ENCODE measurements at regions not wholly inside any gene's neighbourhood (a gene's known extent, or its start where the extent isn't known, plus 50 kb on each side); places are given as distances from the start of the nearest gene placed in this dataset.

GRCh38 chr13:90950160-90950559 lies 397.3 kb upstream of the MIR17HG start:
- DNase-seq (ENCODE audit: low spot score): no peak

- DNase-seq (ENCODE audit: low spot score): no peak
These were observed 395.8 kb upstream of the MIR17HG start for GRCh38 chr13:90951663-90952062.

- DNase-seq (ENCODE audit: low spot score): no peak
These were observed 395.2 kb upstream of the MIR17HG start for GRCh38 chr13:90952326-90952725.

- peak; percentile 59 for DNase-seq (ENCODE audit: low spot score)
These were observed 392.8 kb upstream of the MIR17HG start for GRCh38 chr13:90954605-90955195.

- DNase-seq (ENCODE audit: low spot score): no peak
These were observed 391.5 kb upstream of the MIR17HG start for GRCh38 chr13:90956031-90956430.

GRCh38 chr13:90958866-90959265 lies 388.6 kb upstream of the MIR17HG start:
- DNase-seq (ENCODE audit: low spot score): no peak

- peak; percentile 3 for DNase-seq (ENCODE audit: low spot score)
These were observed 379.2 kb upstream of the MIR17HG start for GRCh38 chr13:90968166-90968904.

GRCh38 chr13:90974249-90974975 lies 373.1 kb upstream of the MIR17HG start:
- no peak for DNase-seq (ENCODE audit: low spot score)

- no peak for DNase-seq (ENCODE audit: low spot score)
These were observed 368.4 kb upstream of the MIR17HG start for GRCh38 chr13:90979059-90979458.

- DNase-seq (ENCODE audit: low spot score): no peak
These were observed 362.7 kb upstream of the MIR17HG start for GRCh38 chr13:90984756-90985155.

- DNase-seq (ENCODE audit: low spot score): no peak
These were observed 352.5 kb upstream of the MIR17HG start for GRCh38 chr13:90995001-90995400.

- no peak for DNase-seq (ENCODE audit: low spot score)
These were observed 351.9 kb upstream of the MIR17HG start for GRCh38 chr13:90995614-90996013.

GRCh38 chr13:90997951-90998350 lies 349.5 kb upstream of the MIR17HG start:
- no peak for DNase-seq (ENCODE audit: low spot score)

GRCh38 chr13:90999401-90999800 lies 348.1 kb upstream of the MIR17HG start:
- no peak for DNase-seq (ENCODE audit: low spot score)

GRCh38 chr13:91001371-91001770 lies 346.1 kb upstream of the MIR17HG start:
- DNase-seq (ENCODE audit: low spot score): no peak

GRCh38 chr13:91014696-91015095 lies 332.8 kb upstream of the MIR17HG start:
- DNase-seq (ENCODE audit: low spot score): no peak

GRCh38 chr13:91017031-91017668 lies 330.3 kb upstream of the MIR17HG start:
- peak; percentile 23 for DNase-seq (ENCODE audit: low spot score)

GRCh38 chr13:91017669-91018053 lies 329.8 kb upstream of the MIR17HG start:
- DNase-seq (ENCODE audit: low spot score): no peak

- DNase-seq (ENCODE audit: low spot score): peak; percentile 73
These were observed 326.9 kb upstream of the MIR17HG start for GRCh38 chr13:91020461-91021034.

GRCh38 chr13:91024157-91024792 lies 323.2 kb upstream of the MIR17HG start:
- no peak for DNase-seq (ENCODE audit: low spot score)

- DNase-seq (ENCODE audit: low spot score): no peak
These were observed 322.0 kb upstream of the MIR17HG start for GRCh38 chr13:91025442-91025841.

GRCh38 chr13:91031508-91031907 lies 316.0 kb upstream of the MIR17HG start:
- no peak for DNase-seq (ENCODE audit: low spot score)
